ENCODE measurements at regions not wholly inside any gene's neighbourhood (a gene's known extent, or its start where the extent isn't known, plus 50 kb on each side); places are given as distances from the start of the nearest gene placed in this dataset.

- intact Hi-C loops (cut with DNase I): no loop called here
- ATAC-seq: no peak
- H3K36me3 ChIP-seq: no peaks in the 10 kb centered on the region
- DNase-seq: no peak
- TF ChIP-seq, protein P1, sequence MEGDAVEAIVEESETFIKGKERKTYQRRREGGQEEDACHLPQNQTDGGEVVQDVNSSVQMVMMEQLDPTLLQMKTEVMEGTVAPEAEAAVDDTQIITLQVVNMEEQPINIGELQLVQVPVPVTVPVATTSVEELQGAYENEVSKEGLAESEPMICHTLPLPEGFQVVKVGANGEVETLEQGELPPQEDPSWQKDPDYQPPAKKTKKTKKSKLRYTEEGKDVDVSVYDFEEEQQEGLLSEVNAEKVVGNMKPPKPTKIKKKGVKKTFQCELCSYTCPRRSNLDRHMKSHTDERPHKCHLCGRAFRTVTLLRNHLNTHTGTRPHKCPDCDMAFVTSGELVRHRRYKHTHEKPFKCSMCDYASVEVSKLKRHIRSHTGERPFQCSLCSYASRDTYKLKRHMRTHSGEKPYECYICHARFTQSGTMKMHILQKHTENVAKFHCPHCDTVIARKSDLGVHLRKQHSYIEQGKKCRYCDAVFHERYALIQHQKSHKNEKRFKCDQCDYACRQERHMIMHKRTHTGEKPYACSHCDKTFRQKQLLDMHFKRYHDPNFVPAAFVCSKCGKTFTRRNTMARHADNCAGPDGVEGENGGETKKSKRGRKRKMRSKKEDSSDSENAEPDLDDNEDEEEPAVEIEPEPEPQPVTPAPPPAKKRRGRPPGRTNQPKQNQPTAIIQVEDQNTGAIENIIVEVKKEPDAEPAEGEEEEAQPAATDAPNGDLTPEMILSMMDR (IDR thresholded peaks at IDR 0.05): no peak
- no peak for TF ChIP-seq POLR2A (IDR thresholded peaks at IDR 0.05)
- no peaks in the 10 kb centered on the region for H3K4me1 ChIP-seq
- 100% methylated on average over 1 of the region's 1 CpG for WGBS (ENCODE audit: insufficient coverage, low coverage, low lambda C conversion rate, missing lambda C conversion rate)
- H3K9me3 ChIP-seq: no peaks in the 10 kb centered on the region
- no peaks in the 10 kb centered on the region for H3K27me3 ChIP-seq
- no peak overlapping the region for H3K4me3 ChIP-seq
- no peak overlapping the region for H3K27ac ChIP-seq
These were observed 281.3 kb downstream of the IPMK start for GRCh38 chr10:57986422-57986821.

GRCh38 chr10:57983281-57983791 is 284.4 kb downstream of the IPMK start:
- Histone ChIP-seq H3K9me3 (no peaks in the 10 kb centered on the region), H3K27me3 (no peaks in the 10 kb centered on the region), H3K4me1 (no peaks in the 10 kb centered on the region), H3K36me3 (no peaks in the 10 kb centered on the region), H3K4me3 (no peak overlapping the region), H3K27ac (no peak overlapping the region)
- WGBS (ENCODE audit: insufficient coverage, low coverage, low lambda C conversion rate, missing lambda C conversion rate): 60% methylated on average over 3 of the region's 3 CpGs
- intact Hi-C loops (cut with DNase I): no loop called here
- ATAC-seq (no peak), DNase-seq (no peak)
- TF ChIP-seq, protein P1 (IDR thresholded peaks at IDR 0.05): no peak
- no peak for TF ChIP-seq POLR2A (IDR thresholded peaks at IDR 0.05)

DNA sequence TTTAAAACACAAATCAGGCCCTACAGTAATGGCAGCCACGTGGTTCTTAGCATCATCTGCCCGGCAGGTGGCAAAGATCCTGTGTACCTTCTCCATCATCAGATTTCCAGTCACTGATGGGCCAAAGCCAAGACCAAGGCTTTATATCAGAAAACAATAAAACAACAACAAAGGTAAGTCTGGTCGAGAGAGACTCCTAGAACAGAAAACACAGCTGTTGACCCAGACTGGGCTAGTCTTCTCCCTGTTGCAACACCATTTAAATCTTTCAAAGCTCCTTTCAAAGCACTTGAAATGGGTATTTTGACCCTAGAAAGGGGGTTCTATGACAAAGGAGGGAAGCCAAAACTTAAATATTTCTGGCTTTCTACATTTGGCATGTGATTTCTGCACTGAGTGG is 285.6 kb downstream of the IPMK start:
- ATAC-seq (no peak), DNase-seq (no peak)
- WGBS (ENCODE audit: insufficient coverage, low coverage, low lambda C conversion rate, missing lambda C conversion rate): 58% methylated on average over 3 of the region's 3 CpGs
- intact Hi-C loops (cut with DNase I): no loop called here
- Histone ChIP-seq H3K4me3 (no peak overlapping the region), H3K9me3 (no peaks in the 10 kb centered on the region), H3K36me3 (no peaks in the 10 kb centered on the region), H3K27ac (no peak overlapping the region), H3K4me1 (no peaks in the 10 kb centered on the region), H3K27me3 (no peaks in the 10 kb centered on the region)
- TF ChIP-seq POLR2A (IDR thresholded peaks at IDR 0.05): no peak
- TF ChIP-seq, protein P1 (IDR thresholded peaks at IDR 0.05): no peak

DNA sequence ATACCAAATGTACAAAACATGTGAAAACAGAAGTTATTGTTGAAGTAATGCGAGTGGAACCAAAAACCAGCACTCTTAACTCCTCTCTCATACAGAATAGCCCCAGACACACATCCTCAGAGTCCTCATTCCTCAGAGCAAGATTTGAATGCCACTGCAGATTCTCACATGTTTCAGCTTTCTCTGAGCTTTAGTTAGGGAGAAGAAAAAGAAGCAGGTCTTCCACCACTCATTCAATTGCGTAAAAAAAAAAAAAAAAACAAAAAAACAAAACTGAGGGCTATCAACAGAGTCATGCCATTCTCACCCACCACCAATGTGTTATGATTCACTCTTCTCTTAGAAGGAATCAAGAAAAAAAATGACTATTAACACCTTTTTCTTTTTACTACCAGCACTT is 287.7 kb downstream of the IPMK start:
- Histone ChIP-seq H3K9me3 (no peaks in the 10 kb centered on the region), H3K36me3 (no peaks in the 10 kb centered on the region), H3K27ac (no peak overlapping the region), H3K27me3 (no peaks in the 10 kb centered on the region), H3K4me1 (no peaks in the 10 kb centered on the region), H3K4me3 (no peak overlapping the region)
- no peak for ATAC-seq
- 73% methylated on average over 2 of the region's 2 CpGs for WGBS (ENCODE audit: insufficient coverage, low coverage, low lambda C conversion rate, missing lambda C conversion rate)
- DNase-seq: no peak
- no peak for TF ChIP-seq POLR2A (IDR thresholded peaks at IDR 0.05)
- TF ChIP-seq, protein P1 (IDR thresholded peaks at IDR 0.05): no peak
- intact Hi-C loops (cut with DNase I): no loop called here

- WGBS (ENCODE audit: insufficient coverage, low coverage, low lambda C conversion rate, missing lambda C conversion rate): 53% methylated on average over 4 of the region's 4 CpGs
- ATAC-seq: peak in 1 of 4 donors; percentile 46
- intact Hi-C loops (cut with DNase I): no loop called here
These were observed 288.2 kb downstream of the IPMK start for GRCh38 chr10:57979491-57979890.

More at GRCh38 chr10:57979491-57979890, 288.2 kb downstream of the IPMK start:
- H3K27ac ChIP-seq: no peak overlapping the region
- H3K4me1 ChIP-seq: no peaks in the 10 kb centered on the region
- no peak overlapping the region for H3K4me3 ChIP-seq
- no peak for DNase-seq
- H3K36me3 ChIP-seq: no peaks in the 10 kb centered on the region
- H3K27me3 ChIP-seq: no peaks in the 10 kb centered on the region
- TF ChIP-seq POLR2A (IDR thresholded peaks at IDR 0.05): no peak
- TF ChIP-seq, protein P1 (IDR thresholded peaks at IDR 0.05): no peak
- no peaks in the 10 kb centered on the region for H3K9me3 ChIP-seq
